ENCODE measurements at regions not wholly inside any gene's neighbourhood (a gene's known extent, or its start where the extent isn't known, plus 50 kb on each side); places are given as distances from the start of the nearest gene placed in this dataset.

DNA sequence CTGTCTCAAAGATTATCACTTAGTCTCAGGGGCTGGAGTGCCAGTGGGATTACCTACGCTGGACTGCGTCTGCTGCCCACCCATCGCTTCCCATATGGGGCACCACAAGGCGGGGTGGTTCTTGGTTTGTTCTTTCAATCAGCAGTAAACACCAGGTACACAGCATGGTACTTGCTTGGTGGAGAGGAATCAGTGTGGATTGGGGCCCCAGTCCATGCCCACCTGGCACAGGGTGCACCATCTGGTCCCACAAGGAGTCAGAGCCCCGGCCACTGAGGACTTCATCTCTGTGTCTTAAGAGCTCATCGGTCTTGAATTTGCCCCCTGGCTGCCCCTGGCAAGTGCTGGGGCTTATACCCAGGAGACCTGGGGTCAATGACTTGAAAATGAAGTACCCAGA lies 96.2 kb downstream of the GLI2 start:
- RAD21 ChIA-PET (ENCODE audit: unreplicated experiment) = no interaction called here
- FAIRE-seq = no peak
- Histone ChIP-seq H3K27me3 (replicated peaks in 1 of 2; ENCODE audit: control insufficient read depth in 2 of 2, insufficient read depth in 2 of 2, low read length in 1 of 2) (no peaks in the 10 kb centered on the region), H4K20me1 (ENCODE audit: control insufficient read depth, insufficient read depth) (no peaks in the 10 kb centered on the region), H3K36me3 (ENCODE audit: control insufficient read depth in 2 of 2, insufficient read depth in 2 of 2, low read length in 1 of 2) (no peaks in the 10 kb centered on the region), H3K4me2 (ENCODE audit: control insufficient read depth, insufficient read depth) (no peak overlapping the region), H2AFZ (ENCODE audit: control insufficient read depth, low read depth, low read length) (no peak overlapping the region), H3K4me1 (ENCODE audit: control insufficient read depth, insufficient read depth, low read length) (no peaks in the 10 kb centered on the region), H3K79me2 (ENCODE audit: control insufficient read depth, insufficient read depth, low read length) (no peaks in the 10 kb centered on the region), H3K4me3 (no peak overlapping the region), H3K27ac (ENCODE audit: control insufficient read depth, insufficient read depth) (no peak overlapping the region), H3K9me3 (replicated peaks; ENCODE audit: control insufficient read depth, insufficient read depth, low read length) (no peaks in the 10 kb centered on the region), H3K9ac (ENCODE audit: control insufficient read depth, insufficient read depth, low read length) (no peak overlapping the region)
- 36% methylated on average over 6 of the region's 6 CpGs for WGBS (ENCODE audit: insufficient coverage, insufficient replicate concordance, low lambda C conversion rate, missing lambda C conversion rate)
- TF ChIP-seq NFIC (IDR thresholded peaks at IDR 0.05; ENCODE audit: low read depth, low read length) = no peak
- TF ChIP-seq FOS (IDR thresholded peaks at IDR 0.05; ENCODE audit: borderline replicate concordance, extremely low read depth, insufficient read length) = no peak
- TF ChIP-seq ZNF384 (IDR thresholded peaks at IDR 0.05; ENCODE audit: borderline replicate concordance, low read depth, low read length) = no peak
- POLR2A ChIA-PET = no interaction called here
- intact Hi-C loops (cut with micrococcal nuclease; ENCODE audit: unreplicated experiment) = no loop called here
- no peak for ATAC-seq
- CTCF ChIA-PET = no interaction called here
- DNase-seq (ENCODE audit: low read depth, low spot score) = no peak
- in situ Hi-C loops (cut with MboI) = no loop called here
- no TSS peak for BruUV-seq (replicated peaks)
- SMC1A ChIA-PET (ENCODE audit: uncharacterized antibody, unreplicated experiment) = no interaction called here

DNA sequence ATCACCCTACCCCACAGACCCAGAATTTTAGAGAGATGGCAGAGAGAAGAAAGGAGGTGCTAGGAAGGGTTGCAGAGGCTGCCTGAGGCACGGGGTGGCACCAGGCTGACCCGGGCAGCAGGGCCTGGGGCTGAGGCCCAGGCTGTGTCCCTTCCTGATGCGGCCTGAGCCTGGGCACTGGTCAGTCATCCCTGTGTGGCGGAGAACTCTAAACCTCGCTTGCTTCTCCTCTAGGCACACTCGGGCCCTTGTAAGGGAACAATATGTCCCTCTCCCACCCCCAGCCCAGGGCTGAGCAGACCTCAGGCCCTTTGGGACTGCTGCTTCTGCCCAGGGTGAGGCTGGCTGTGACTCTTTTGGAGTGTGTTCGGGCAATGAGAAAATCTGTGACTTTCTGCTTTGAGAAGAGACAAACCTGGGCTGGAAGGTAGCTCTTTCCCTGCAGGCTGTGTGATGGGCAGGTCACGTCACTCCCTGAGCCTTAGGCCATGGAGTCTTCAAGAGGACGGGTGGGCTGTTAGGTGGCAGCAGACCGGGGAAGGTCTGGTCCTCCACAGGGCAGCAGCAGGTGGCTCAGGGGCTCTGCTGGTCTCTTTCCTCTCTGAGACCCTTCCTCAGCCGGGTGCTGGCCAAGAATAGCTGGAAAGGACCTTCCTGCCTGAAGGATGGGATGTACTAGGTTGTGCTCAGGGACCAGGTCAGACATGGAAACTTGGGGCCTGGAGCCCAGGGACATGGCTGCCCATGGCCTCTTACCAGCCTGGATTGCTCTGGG lies 96.8 kb downstream of the GLI2 start:
- 8% methylated on average over 10 of the region's 11 CpGs for WGBS (ENCODE audit: insufficient coverage, insufficient replicate concordance, low lambda C conversion rate, missing lambda C conversion rate)
- Histone ChIP-seq H3K79me2 (ENCODE audit: control insufficient read depth, insufficient read depth, low read length) (no peaks in the 10 kb centered on the region), H3K27me3 (replicated peaks in 1 of 2; ENCODE audit: control insufficient read depth in 2 of 2, insufficient read depth in 2 of 2, low read length in 1 of 2) (no peaks in the 10 kb centered on the region), H4K20me1 (ENCODE audit: control insufficient read depth, insufficient read depth) (no peaks in the 10 kb centered on the region), H3K4me2 (ENCODE audit: control insufficient read depth, insufficient read depth) (no peak overlapping the region), H3K4me1 (ENCODE audit: control insufficient read depth, insufficient read depth, low read length) (no peaks in the 10 kb centered on the region), H3K9ac (ENCODE audit: control insufficient read depth, insufficient read depth, low read length) (no peak overlapping the region), H2AFZ (ENCODE audit: control insufficient read depth, low read depth, low read length) (no peak overlapping the region), H3K36me3 (ENCODE audit: control insufficient read depth in 2 of 2, insufficient read depth in 2 of 2, low read length in 1 of 2) (no peaks in the 10 kb centered on the region), H3K4me3 (no peak overlapping the region), H3K9me3 (replicated peaks; ENCODE audit: control insufficient read depth, insufficient read depth, low read length) (no peaks in the 10 kb centered on the region), H3K27ac (ENCODE audit: control insufficient read depth, insufficient read depth) (no peak overlapping the region)
- ChIA-PET CTCF (no interaction called here), SMC1A (ENCODE audit: uncharacterized antibody, unreplicated experiment) (no interaction called here), POLR2A (no interaction called here), RAD21 (ENCODE audit: unreplicated experiment) (no interaction called here)
- DNase-seq (ENCODE audit: low read depth, low spot score) = no peak
- no peak for ATAC-seq
- BruUV-seq (replicated peaks) = no TSS peak
- TF ChIP-seq, protein P1, sequence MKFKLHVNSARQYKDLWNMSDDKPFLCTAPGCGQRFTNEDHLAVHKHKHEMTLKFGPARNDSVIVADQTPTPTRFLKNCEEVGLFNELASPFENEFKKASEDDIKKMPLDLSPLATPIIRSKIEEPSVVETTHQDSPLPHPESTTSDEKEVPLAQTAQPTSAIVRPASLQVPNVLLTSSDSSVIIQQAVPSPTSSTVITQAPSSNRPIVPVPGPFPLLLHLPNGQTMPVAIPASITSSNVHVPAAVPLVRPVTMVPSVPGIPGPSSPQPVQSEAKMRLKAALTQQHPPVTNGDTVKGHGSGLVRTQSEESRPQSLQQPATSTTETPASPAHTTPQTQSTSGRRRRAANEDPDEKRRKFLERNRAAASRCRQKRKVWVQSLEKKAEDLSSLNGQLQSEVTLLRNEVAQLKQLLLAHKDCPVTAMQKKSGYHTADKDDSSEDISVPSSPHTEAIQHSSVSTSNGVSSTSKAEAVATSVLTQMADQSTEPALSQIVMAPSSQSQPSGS (IDR thresholded peaks at IDR 0.05; ENCODE audit: low read length) = no peak
- TF ChIP-seq CHD2 (IDR thresholded peaks at IDR 0.05; ENCODE audit: borderline replicate concordance, low read depth, low read length) = no peak
- intact Hi-C loops (cut with micrococcal nuclease; ENCODE audit: unreplicated experiment) = no loop called here
- in situ Hi-C loops (cut with MboI) = no loop called here
- FAIRE-seq = no peak
